Jurkat, Clone E6-1 (cell line): ENCODE measurements at regions not wholly inside any gene's neighbourhood (a gene's known extent, or its start where the extent isn't known, plus 50 kb on each side); places are given as distances from the start of the nearest gene placed in this dataset.
"Not testable (repeated sequence)": the region's sequence is repeated elsewhere in the genome, so short reads cannot be mapped to it uniquely, and the experiment has no call there.

Experiments used
- DNase-seq: peaks from one replicate; pipeline ENCODE4 v3.0.0-alpha.2; 2011; ENCODE audit warnings: low read depth, low spot score
- H3K4me3 ChIP-seq: 2 replicates; pipeline ENCODE4 v1.5.1; 2011; ENCODE audit warnings: mild to moderate bottlenecking, low read length, control low read depth, moderate library complexity

GRCh38 chr4:128758314-128758922 is 51.1 kb upstream of the JADE1 start:
- no peak for DNase-seq
- H3K4me3 ChIP-seq, result no peak overlapping the region

DNA sequence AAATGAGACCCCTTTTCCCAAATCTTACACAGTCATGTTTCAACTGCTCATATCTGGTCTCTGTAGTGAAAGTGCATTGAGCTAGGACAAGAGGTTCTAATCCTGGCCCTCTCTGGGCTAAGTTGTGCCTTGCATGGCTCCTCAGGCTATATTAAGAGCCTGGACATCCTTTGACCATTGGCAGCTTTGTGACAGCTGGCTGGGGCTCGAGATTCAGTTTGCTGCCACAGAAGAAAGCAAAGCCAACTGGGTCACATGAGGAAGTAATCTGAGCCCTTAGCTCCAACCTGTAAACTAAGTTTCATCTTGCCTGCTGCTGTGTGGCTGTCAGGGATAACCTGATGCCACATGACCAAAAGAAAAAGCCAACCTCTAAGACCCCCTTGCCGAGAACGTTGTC is 51.8 kb upstream of the JADE1 start:
- no peak overlapping the region for H3K4me3 ChIP-seq
- DNase-seq, result no peak

DNA sequence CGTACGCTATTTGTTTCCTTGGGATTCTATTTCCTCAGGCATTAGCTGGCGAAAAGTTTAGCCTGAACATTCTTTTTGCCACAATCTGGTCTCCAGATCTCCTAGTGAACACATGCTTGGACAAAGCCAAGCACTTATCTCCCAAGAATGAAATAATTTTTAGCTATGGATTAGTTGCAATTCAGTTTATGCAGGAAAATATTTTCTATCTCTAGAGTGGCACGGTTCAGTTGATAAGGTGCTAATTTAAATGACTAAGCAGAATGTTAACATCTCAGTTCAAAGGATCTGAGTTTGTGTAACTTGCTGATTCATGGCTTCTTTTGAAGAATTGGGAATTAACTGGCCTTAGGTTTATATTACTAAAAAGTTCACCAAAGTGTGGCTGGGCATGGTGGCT is 58.1 kb upstream of the JADE1 start:
- no peak for DNase-seq
- H3K4me3 ChIP-seq, result no peak overlapping the region

DNA sequence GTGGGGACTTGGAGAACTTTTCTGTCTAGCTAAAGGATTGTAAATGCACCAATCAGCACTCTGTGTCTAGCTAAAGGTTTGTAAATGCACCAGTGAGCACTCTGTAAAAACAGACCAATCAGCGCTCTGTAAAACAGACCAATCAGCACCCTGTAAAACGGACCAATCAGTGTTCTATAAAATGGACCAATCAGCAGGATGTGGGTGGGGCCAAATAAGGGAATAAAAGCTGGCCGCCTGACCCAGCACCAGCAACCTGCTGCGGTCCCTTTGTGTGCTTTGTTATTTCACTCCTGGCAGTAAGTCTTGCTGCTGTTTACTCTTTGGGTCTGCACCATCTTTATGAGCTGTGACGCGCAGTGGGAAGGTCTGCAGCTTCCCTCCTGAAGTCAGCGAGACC is 67.8 kb upstream of the JADE1 start:
- not testable (repeated sequence) for H3K4me3 ChIP-seq, DNase-seq

- no peak overlapping the region for H3K4me3 ChIP-seq
- no peak for DNase-seq
Observed at GRCh38 chr4:128737098-128737513, 72.4 kb upstream of the JADE1 start.

- no peak overlapping the region for H3K4me3 ChIP-seq
- DNase-seq, result no peak
Observed at GRCh38 chr4:128735714-128736113, 73.8 kb upstream of the JADE1 start.

- DNase-seq, result no peak
- H3K4me3 ChIP-seq, result no peak overlapping the region
Observed at GRCh38 chr4:128728190-128728589, 81.3 kb upstream of the JADE1 start.

DNA sequence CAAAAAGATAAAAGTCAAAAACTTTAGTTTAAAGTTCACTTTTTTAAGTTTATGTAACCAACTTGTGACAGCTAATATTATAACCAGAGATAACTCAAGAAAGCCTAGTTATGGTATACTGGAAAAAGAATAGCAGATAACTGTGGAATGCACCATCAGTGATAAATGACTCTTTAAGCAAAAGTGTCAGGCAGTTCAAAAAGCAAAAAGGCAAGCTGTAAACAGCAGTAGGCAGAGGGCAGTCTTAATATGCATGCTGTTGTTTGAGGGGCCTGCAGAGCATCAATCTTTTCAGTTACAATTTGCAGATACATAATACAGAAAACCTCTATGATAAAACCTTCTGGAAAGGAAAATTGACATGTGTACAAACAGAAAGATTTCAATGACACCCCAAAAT is 81.8 kb upstream of the JADE1 start:
- DNase-seq, result no peak
- H3K4me3 ChIP-seq, result no peak overlapping the region

GRCh38 chr4:128725405-128726055 is 84.0 kb upstream of the JADE1 start:
- no peak overlapping the region for H3K4me3 ChIP-seq
- no peak for DNase-seq

- DNase-seq, result no peak
- H3K4me3 ChIP-seq, result no peak overlapping the region
Observed at GRCh38 chr4:128722911-128723310, 86.6 kb upstream of the JADE1 start.

DNA sequence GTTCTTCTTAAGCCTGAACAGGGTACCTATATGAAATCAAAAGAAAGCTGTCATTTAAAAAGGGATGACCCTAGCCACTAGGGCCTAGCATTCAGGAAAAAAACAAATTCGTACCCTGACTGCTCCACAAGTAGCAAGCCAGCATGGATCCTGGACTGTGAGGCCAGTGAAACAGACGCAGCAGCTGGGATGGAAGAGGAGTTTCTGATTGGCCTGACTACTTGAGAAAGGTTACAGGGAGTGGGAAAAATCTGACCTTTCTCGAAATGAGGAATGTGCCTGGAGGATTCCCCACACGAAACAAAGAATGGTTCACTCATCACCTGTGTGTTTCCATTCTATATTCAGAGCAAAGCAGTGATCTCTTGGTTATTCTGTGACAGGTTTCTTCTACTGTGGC is 87.6 kb upstream of the JADE1 start:
- no peak for DNase-seq
- no peak overlapping the region for H3K4me3 ChIP-seq

GRCh38 chr4:128720270-128720669 is 89.2 kb upstream of the JADE1 start:
- no peak overlapping the region for H3K4me3 ChIP-seq
- no peak for DNase-seq

DNA sequence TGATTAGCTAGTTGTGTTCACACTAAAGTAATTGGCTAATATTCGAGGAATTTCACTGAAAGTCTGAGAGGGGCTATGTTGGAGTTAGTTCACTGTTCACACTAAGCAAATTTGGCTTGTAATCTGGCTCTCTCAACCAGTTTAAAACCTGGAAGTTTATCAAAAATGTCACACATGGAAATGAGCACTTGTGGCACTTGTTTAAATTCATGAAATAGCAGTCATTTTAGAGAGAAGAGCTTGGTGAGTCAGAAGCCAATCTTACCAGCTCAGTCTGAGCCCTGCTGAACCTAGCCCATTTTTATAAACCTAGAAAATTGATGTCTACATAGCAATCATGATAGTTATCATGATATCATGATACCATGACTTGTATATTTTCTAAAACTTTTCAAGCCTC is 90.7 kb upstream of the JADE1 start:
- no peak for DNase-seq
- H3K4me3 ChIP-seq, result no peak overlapping the region

- DNase-seq, result no peak
- H3K4me3 ChIP-seq, result no peak overlapping the region
Observed at GRCh38 chr4:128716338-128716737, 93.2 kb upstream of the JADE1 start.

GRCh38 chr4:128715616-128716015 is 93.9 kb upstream of the JADE1 start:
- no peak for DNase-seq
- no peak overlapping the region for H3K4me3 ChIP-seq

DNA sequence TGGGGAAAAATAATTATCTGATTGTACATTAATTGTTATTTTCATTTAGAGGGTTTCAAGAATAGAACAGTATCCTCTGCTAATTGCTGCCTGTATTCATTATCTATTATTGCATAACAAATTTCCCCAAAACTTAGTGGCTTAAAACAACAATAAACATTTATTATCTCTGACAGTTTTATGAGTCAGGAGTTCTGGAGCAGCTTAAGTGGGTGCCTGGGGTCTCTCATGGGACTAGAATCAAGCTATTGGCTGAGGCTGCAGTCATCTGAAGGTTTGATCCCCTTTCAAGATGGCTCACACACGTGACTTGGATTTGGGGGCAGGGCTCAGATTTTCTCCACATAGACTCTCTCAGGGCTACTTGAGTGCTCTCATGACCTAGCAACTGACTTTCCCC is 98.1 kb upstream of the JADE1 start:
- H3K4me3 ChIP-seq, result no peak overlapping the region
- DNase-seq, result no peak

- no peak overlapping the region for H3K4me3 ChIP-seq
- DNase-seq, result peak; percentile 78
Observed at GRCh38 chr4:128709268-128709667, 100.2 kb upstream of the JADE1 start.

- H3K4me3 ChIP-seq, result no peak overlapping the region
- no peak for DNase-seq
Observed at GRCh38 chr4:128707864-128708263, 101.6 kb upstream of the JADE1 start.

DNA sequence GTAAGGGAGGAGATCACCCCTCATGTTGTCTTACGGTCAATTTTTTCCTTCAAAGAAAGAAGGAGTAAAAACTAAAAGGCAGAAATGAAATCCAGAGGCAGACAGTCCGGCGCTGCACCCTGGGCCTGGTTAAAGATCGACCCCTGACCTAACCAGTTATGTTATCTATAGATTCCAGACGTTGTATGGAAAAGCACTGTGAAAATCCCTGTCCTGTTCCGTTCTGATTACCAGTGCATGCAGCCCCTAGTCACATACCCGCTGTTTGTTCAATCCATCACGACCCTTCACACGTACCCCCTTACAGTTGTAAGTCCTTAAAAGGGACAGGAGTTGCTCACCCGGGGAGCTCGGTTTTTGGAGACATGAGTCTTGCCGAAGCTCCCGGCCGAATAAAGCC is 105.6 kb upstream of the JADE1 start:
- DNase-seq, result no peak

GRCh38 chr4:128700659-128701350 is 108.7 kb upstream of the JADE1 start:
- DNase-seq, result no peak
- H3K4me3 ChIP-seq, result no peak overlapping the region

More for the DNA sequence above, 105.6 kb upstream of the JADE1 start:
- H3K4me3 ChIP-seq, result no peak overlapping the region

DNA sequence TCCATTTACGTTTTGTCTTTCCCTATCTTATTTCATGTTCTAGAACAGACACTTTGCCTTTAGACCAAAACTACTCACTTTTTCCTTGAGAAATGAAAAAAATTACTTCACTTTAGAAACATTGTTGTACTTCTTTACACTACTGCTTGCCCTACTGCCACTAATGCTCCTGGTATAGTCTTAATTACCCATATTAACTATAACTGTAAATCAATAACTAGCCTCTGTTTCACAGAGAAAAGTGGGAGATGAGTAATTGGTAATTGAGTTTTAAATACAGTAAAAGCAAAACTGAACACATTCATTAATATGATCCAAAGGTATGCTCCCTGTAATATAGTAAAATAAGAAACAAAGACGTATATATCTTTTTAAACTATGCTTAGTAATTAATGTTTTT is 111.1 kb upstream of the JADE1 start:
- no peak for DNase-seq
- no peak overlapping the region for H3K4me3 ChIP-seq
